ENCODE measurements at regions not wholly inside any gene's neighbourhood (a gene's known extent, or its start where the extent isn't known, plus 50 kb on each side); places are given as distances from the start of the nearest gene placed in this dataset.
"Not testable (repeated sequence)": the region's sequence is repeated elsewhere in the genome, so short reads cannot be mapped to it uniquely, and the experiment has no call there.

- H3K4me3 ChIP-seq (ENCODE audit: low read depth, low read length): not testable (repeated sequence)
These were observed 52.8 kb downstream of the FOXD4L6 start for GRCh38 chr9:41075671-41076070.

GRCh38 chr9:41074356-41074942 lies 54.0 kb downstream of the FOXD4L6 start:
- peak overlapping the region; percentile 37 for H3K4me3 ChIP-seq (ENCODE audit: low read depth, low read length)

DNA sequence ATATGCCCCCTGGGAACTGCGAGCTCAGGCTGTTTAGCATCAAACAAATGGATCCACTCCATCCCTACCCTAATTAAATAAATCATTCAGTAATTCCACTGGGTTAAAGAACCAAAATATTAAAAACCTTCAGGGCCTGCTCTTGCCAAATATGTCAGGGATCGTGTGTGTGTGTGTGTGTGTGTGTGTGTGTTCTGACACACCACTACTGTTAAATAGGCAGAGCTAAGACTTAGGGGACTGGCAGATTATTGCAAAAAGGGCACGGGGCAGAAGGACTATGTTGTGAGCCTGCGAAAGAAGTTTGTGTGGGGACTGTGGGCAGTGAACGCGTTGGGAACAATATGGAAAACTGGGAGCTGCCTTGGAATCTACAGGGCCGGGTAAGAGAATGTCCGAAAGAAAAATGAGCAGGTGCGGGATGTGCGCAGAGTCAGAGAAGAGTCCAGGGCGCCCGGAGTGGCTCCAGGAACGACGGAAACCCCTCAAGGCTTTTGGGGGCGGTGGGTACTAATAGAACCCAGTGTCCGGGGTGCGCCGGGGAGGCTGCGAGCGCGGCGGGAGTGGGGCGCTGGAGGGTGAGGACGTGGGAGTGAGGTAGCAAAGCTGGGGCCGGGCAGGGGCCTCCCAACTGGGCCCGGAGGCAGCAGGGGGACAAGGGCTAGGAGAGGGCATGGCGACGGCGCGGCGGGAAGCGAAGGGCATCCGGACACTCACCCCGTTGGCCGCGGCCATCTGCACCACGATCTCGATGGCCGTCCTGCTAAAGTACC lies 54.8 kb downstream of the FOXD4L6 start:
- not testable (repeated sequence) for H3K4me3 ChIP-seq (ENCODE audit: low read depth, low read length)

- H3K4me3 ChIP-seq (ENCODE audit: low read depth, low read length): not testable (repeated sequence)
These were observed 64.2 kb downstream of the FOXD4L6 start for GRCh38 chr9:41064125-41064795.

- H3K4me3 ChIP-seq (ENCODE audit: low read depth, low read length): not testable (repeated sequence)
These were observed 65.2 kb downstream of the FOXD4L6 start for GRCh38 chr9:41063243-41063642.

DNA sequence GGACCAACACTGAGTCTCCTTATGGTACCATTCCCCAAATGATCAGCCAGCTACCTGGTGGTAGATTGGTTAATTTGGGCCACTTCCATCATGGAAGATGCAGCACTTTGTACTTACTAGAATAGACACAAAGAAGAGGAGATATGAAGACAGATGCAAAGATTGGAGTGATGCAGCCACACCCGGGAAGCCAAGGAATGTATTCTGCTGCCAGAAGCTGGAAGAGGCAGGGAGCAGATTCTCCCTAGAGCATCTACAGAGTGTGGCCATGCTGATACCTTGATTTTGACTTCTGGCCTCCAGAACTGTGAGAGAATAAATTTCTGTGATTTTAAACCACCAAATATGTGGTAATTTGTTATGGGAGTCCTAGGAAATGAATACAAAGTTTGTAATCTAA lies 68.9 kb downstream of the FOXD4L6 start:
- H3K4me3 ChIP-seq (ENCODE audit: low read depth, low read length): not testable (repeated sequence)

DNA sequence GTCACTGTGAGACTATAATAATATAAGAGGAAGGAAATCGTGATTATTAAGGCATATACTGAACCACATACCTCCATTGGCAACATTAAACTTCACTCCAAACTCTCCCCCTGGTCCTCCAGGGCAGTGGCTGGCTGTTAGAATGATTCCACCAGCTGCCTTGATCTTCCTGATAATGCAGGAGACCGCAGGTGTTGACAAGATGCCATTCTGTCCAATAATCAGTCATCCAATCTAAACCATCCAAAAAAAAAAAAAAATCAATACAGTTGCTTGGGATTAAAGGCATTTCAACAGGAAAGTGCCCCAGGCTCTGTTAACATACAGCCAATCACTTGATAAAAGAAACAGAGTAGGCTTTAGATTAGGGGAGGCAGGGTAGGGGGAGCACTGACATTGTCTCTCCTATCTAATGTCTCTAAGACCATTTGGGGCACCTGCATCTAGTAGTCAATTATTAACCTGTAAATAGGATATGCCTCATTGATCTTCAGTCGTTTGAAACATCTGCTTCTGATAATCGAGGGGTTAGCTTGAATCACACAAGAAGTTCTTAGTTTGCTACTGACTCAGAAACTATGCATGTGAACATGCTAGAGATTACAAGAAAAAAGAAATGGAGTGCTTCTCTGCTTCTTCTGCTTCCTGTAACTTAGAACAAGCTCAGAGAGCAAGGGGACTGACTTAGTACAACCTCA lies 74.7 kb downstream of the FOXD4L6 start:
- H3K4me3 ChIP-seq (ENCODE audit: low read depth, low read length): not testable (repeated sequence)

GRCh38 chr9:41048672-41049071 lies 79.8 kb downstream of the FOXD4L6 start:
- H3K4me3 ChIP-seq (ENCODE audit: low read depth, low read length): not testable (repeated sequence)

- H3K4me3 ChIP-seq (ENCODE audit: low read depth, low read length): not testable (repeated sequence)
These were observed 80.7 kb downstream of the FOXD4L6 start for GRCh38 chr9:41047792-41048191.

- H3K4me3 ChIP-seq (ENCODE audit: low read depth, low read length): not testable (repeated sequence)
These were observed 83.6 kb downstream of the FOXD4L6 start for GRCh38 chr9:41044930-41045329.

- not testable (repeated sequence) for H3K4me3 ChIP-seq (ENCODE audit: low read depth, low read length)
These were observed 85.0 kb downstream of the FOXD4L6 start for GRCh38 chr9:41043433-41043832.

- not testable (repeated sequence) for H3K4me3 ChIP-seq (ENCODE audit: low read depth, low read length)
These were observed 86.4 kb downstream of the FOXD4L6 start for GRCh38 chr9:41042111-41042510.

DNA sequence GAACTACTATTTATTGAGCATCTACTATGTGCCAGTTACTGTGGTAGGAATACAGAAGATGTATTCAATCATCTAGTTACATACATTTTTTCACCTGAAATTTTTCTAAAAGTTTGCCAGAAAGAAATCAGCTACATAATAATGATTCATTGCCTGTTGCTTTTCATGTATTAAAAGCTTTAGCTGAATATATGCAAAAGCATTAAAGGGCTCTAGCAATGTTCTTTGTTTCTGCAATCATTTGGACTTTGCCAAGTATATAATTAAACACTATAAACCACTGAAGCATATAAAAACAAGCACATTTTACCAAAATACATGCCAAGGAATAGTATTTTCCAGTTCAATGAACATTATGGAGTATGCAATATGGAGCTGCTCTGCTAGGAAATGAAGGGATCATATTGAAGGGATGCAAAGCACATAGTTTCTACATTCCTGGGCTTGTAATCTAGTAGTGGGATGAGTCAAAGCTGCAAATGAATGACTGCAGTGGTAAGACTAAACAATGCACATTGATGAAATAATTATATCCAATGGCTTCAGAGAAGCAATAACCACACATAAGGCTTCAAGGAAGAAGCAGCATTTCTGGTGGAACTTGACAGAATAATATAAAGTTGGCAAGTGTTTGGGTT lies 87.7 kb downstream of the FOXD4L6 start:
- H3K4me3 ChIP-seq (ENCODE audit: low read depth, low read length): not testable (repeated sequence)

DNA sequence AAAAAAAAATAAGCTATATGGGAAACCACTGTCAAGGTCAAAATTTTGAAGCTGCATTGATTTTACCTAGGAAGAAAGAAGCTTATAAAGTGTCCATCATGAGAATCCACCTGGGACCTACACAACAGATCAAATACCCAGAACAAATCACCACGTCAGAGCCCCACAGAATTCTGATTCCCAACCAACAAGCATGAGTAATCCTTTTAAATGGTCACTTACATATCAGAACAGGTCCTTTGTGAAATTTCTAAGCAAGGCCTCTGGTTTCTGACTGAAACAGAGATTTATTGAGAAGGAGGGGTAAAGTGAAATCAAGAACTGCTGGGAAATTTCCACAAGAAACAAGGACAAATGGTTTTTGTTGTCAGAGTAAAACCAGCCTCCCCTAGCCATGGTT lies 93.2 kb downstream of the FOXD4L6 start:
- not testable (repeated sequence) for H3K4me3 ChIP-seq (ENCODE audit: low read depth, low read length)

- H3K4me3 ChIP-seq (ENCODE audit: low read depth, low read length): not testable (repeated sequence)
These were observed 93.7 kb downstream of the FOXD4L6 start for GRCh38 chr9:41034699-41035197.

DNA sequence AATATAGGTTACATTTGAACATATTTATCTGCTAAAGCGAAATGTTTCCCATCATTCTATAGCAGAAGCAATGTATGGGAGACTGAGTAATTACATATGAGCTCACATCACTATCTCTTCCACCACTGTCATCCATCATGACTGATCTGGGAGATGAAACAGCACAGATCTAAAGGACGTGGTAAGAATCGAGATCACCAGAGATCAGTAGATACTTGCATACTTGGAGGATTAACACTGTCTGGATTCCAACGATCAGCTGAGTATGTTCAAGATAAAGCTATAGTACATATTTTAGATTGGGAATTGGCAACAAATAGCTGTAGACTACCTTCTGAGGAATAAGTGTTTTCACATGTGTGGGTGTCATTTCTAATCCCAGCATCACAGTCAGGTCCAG lies 94.6 kb downstream of the FOXD4L6 start:
- not testable (repeated sequence) for H3K4me3 ChIP-seq (ENCODE audit: low read depth, low read length)

DNA sequence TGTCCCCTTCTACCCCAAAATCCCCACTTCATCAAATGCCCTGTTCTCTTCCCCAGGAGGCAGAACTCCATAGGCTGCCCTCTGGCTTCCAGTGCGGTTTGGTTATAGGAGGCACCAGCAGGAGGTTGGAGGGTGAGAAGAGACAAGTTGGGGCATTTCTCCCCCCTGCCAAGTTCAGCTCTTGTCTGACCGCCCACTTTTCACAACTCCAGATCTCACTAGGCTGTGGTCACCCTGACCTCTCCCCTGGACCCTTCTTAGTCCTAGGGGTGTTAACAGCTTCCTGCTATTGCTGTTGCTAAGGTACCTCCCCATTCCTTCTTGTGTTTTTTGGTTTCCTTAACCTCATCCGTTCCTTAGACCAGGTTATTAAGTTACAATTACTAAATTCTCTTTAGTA lies 95.1 kb downstream of the FOXD4L6 start:
- not testable (repeated sequence) for H3K4me3 ChIP-seq (ENCODE audit: low read depth, low read length)

GRCh38 chr9:41026912-41027676 lies 101.4 kb downstream of the FOXD4L6 start:
- H3K4me3 ChIP-seq (ENCODE audit: low read depth, low read length): not testable (repeated sequence)

DNA sequence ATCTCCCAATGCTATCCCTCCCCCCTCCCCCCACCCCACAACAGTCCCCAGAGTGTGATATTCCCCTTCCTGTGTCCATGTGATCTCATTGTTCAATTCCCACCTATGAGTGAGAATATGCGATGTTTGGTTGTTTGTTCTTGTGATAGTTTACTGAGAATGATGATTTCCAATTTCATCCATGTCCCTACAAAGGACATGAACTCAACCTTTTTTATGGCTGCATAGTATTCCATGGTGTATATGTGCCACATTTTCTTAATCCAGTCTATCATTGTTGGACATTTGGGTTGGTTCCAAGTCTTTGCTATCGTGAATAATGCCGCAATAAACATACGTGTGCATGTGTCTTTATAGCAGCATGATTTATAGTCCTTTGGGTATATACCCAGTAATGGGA lies 106.1 kb downstream of the FOXD4L6 start:
- not testable (repeated sequence) for H3K4me3 ChIP-seq (ENCODE audit: low read depth, low read length)
